KOPT-K1 (cell line): ENCODE measurements at regions not wholly inside any gene's neighbourhood (a gene's known extent, or its start where the extent isn't known, plus 50 kb on each side); places are given as distances from the start of the nearest gene placed in this dataset.

Source experiments
- H3K27ac ChIP-seq: fragments of 200-600 bp; sonication (generic); 2 replicates; pipeline ENCODE4 v1.5.1; 2016; ENCODE audit warnings: antibody characterized with exemption, mild to moderate bottlenecking, low read depth, low read length; ENCODE audit not compliant: poor library complexity, severe bottlenecking
- H3K36me3 ChIP-seq: fragments of 200-600 bp; sonication (generic); 2 replicates; pipeline ENCODE4 v1.5.1; 2017; ENCODE audit warnings: antibody characterized with exemption, mild to moderate bottlenecking, low read length, moderate library complexity; ENCODE audit not compliant: insufficient read depth
- H3K9me3 ChIP-seq: fragments of 200-600 bp; sonication (generic); 2 replicates; pipeline ENCODE4 v1.5.1; 2017; ENCODE audit warnings: antibody characterized with exemption, low read length, mild to moderate bottlenecking; ENCODE audit not compliant: insufficient read depth, poor library complexity, severe bottlenecking

- Histone ChIP-seq H3K27ac (no peak overlapping the region), H3K36me3 (no peaks in the 10 kb centered on the region), H3K9me3 (peaks cover 7% of the 10 kb centered on the region)
Observed at GRCh38 chr5:61991430-61991829, 314.6 kb upstream of the KIF2A start.

GRCh38 chr5:61991866-61992265 lies 314.1 kb upstream of the KIF2A start:
- Histone ChIP-seq H3K27ac (no peak overlapping the region), H3K36me3 (no peaks in the 10 kb centered on the region), H3K9me3 (peaks cover 3% of the 10 kb centered on the region)

GRCh38 chr5:61993295-61993927 lies 312.6 kb upstream of the KIF2A start:
- no peaks in the 10 kb centered on the region for H3K9me3 ChIP-seq
- H3K27ac ChIP-seq: no peak overlapping the region
- H3K36me3 ChIP-seq: no peaks in the 10 kb centered on the region

GRCh38 chr5:61994171-61994570 lies 311.8 kb upstream of the KIF2A start:
- Histone ChIP-seq H3K27ac (no peak overlapping the region), H3K36me3 (no peaks in the 10 kb centered on the region), H3K9me3 (no peaks in the 10 kb centered on the region)

- Histone ChIP-seq H3K27ac (no peak overlapping the region), H3K9me3 (no peaks in the 10 kb centered on the region)
Observed at GRCh38 chr5:61995486-61995885, 310.5 kb upstream of the KIF2A start.

GRCh38 chr5:61999371-61999770 lies 306.6 kb upstream of the KIF2A start:
- no peaks in the 10 kb centered on the region for H3K36me3 ChIP-seq
- H3K27ac ChIP-seq: no peak overlapping the region
- H3K9me3 ChIP-seq: no peaks in the 10 kb centered on the region

More at GRCh38 chr5:61995486-61995885, 310.5 kb upstream of the KIF2A start:
- no peaks in the 10 kb centered on the region for H3K36me3 ChIP-seq

GRCh38 chr5:62000646-62001045 lies 305.4 kb upstream of the KIF2A start:
- Histone ChIP-seq H3K27ac (no peak overlapping the region), H3K9me3 (no peaks in the 10 kb centered on the region), H3K36me3 (no peaks in the 10 kb centered on the region)

- Histone ChIP-seq H3K27ac (no peak overlapping the region), H3K9me3 (no peaks in the 10 kb centered on the region), H3K36me3 (no peaks in the 10 kb centered on the region)
Observed at GRCh38 chr5:62001640-62002039, 304.4 kb upstream of the KIF2A start.

GRCh38 chr5:62002436-62002835 lies 303.6 kb upstream of the KIF2A start:
- Histone ChIP-seq H3K9me3 (no peaks in the 10 kb centered on the region), H3K36me3 (no peaks in the 10 kb centered on the region), H3K27ac (no peak overlapping the region)

- Histone ChIP-seq H3K36me3 (no peaks in the 10 kb centered on the region), H3K9me3 (no peaks in the 10 kb centered on the region), H3K27ac (no peak overlapping the region)
Observed at GRCh38 chr5:62005551-62005950, 300.5 kb upstream of the KIF2A start.

GRCh38 chr5:62007457-62007856 lies 298.5 kb upstream of the KIF2A start:
- H3K27ac ChIP-seq: no peak overlapping the region
- no peaks in the 10 kb centered on the region for H3K9me3 ChIP-seq
- no peaks in the 10 kb centered on the region for H3K36me3 ChIP-seq

- no peak overlapping the region for H3K27ac ChIP-seq
- H3K9me3 ChIP-seq: no peaks in the 10 kb centered on the region
- H3K36me3 ChIP-seq: no peaks in the 10 kb centered on the region
Observed at GRCh38 chr5:62011089-62011664, 294.8 kb upstream of the KIF2A start.

- Histone ChIP-seq H3K9me3 (no peaks in the 10 kb centered on the region), H3K27ac (no peak overlapping the region), H3K36me3 (no peaks in the 10 kb centered on the region)
Observed at GRCh38 chr5:62017092-62017491, 288.9 kb upstream of the KIF2A start.

GRCh38 chr5:62029303-62029702 lies 276.7 kb upstream of the KIF2A start:
- Histone ChIP-seq H3K27ac (no peak overlapping the region), H3K9me3 (no peaks in the 10 kb centered on the region), H3K36me3 (no peaks in the 10 kb centered on the region)

GRCh38 chr5:62030326-62030725 lies 275.7 kb upstream of the KIF2A start:
- H3K36me3 ChIP-seq: no peaks in the 10 kb centered on the region
- no peaks in the 10 kb centered on the region for H3K9me3 ChIP-seq
- H3K27ac ChIP-seq: no peak overlapping the region

- Histone ChIP-seq H3K36me3 (no peaks in the 10 kb centered on the region), H3K27ac (no peak overlapping the region), H3K9me3 (no peaks in the 10 kb centered on the region)
Observed at GRCh38 chr5:62038024-62038423, 268.0 kb upstream of the KIF2A start.
